C4-2B (cell line): ENCODE measurements at regions not wholly inside any gene's neighbourhood (a gene's known extent, or its start where the extent isn't known, plus 50 kb on each side); places are given as distances from the start of the nearest gene placed in this dataset.

Experiments used
- ZFX ChIP-seq: fragments of 450-650 bp; IDR thresholded peaks from 2 replicates; pipeline ENCODE4 v1.6.1; 2017
- TF ChIP-seq, protein P1 (sequence below): fragments of 450-650 bp; conservative IDR thresholded peaks from 2 replicates; pipeline ENCODE4 v1.5.1; 2017; ENCODE audit warnings: mild to moderate bottlenecking

DNA sequence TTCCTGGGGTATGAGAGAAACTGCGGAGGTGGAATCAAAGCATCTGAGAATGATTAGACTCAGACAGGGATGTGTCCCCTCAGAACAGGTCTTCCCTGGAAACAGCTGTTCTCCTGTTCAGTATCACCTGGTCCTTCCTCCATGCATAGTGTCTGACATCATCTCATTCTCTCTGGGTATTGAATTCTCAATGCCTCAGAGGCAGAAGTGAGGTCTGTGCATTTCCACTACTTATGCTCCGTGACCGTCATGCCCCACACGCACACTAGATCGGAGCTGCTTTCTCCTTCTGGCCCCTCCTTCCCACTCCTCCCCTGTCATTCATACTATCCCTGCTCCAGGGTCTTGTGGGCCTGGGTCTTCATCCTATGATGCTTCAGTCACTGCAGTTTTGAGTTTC is 61.4 kb upstream of the DAB2IP start:
- TF ChIP-seq, protein P1, sequence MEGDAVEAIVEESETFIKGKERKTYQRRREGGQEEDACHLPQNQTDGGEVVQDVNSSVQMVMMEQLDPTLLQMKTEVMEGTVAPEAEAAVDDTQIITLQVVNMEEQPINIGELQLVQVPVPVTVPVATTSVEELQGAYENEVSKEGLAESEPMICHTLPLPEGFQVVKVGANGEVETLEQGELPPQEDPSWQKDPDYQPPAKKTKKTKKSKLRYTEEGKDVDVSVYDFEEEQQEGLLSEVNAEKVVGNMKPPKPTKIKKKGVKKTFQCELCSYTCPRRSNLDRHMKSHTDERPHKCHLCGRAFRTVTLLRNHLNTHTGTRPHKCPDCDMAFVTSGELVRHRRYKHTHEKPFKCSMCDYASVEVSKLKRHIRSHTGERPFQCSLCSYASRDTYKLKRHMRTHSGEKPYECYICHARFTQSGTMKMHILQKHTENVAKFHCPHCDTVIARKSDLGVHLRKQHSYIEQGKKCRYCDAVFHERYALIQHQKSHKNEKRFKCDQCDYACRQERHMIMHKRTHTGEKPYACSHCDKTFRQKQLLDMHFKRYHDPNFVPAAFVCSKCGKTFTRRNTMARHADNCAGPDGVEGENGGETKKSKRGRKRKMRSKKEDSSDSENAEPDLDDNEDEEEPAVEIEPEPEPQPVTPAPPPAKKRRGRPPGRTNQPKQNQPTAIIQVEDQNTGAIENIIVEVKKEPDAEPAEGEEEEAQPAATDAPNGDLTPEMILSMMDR: no peak
- no peak for TF ChIP-seq ZFX
